Prostate gland (tissue), 2 donors: ENCODE measurements at regions not wholly inside any gene's neighbourhood (a gene's known extent, or its start where the extent isn't known, plus 50 kb on each side); places are given as distances from the start of the nearest gene placed in this dataset.

Experiments
- DNase-seq: peaks from one replicate; pipeline ENCODE4 v3.0.0-alpha.2; 2019; ENCODE audit warnings: low spot score
- H3K27ac ChIP-seq, 2 donors: fragments of 200-600 bp; sonication (generic); 2 replicates each; pipeline ENCODE4 v1.5.1; 2017 to 2019
- H3K27me3 ChIP-seq: fragments of 200-600 bp; sonication (generic); replicated peaks from 2 replicates; pipeline ENCODE4 v1.5.1; 2019; ENCODE audit not compliant: insufficient read depth
- H3K36me3 ChIP-seq, 2 donors: fragments of 200-600 bp; sonication (generic); 1 replicate in 1 of 2; 2 replicates in 1 of 2; pipeline versions ENCODE4 v1.5.1 to v1.8.1; 2017 to 2019
- H3K4me1 ChIP-seq: fragments of 200-600 bp; sonication (generic); replicated peaks from 2 replicates; pipeline ENCODE4 v1.5.1; 2019
- H3K4me3 ChIP-seq, 2 donors: fragments of 200-600 bp; sonication (generic); 2 replicates each; pipeline ENCODE4 v1.5.1; 2017 to 2019
- H3K9me3 ChIP-seq: fragments of 200-600 bp; sonication (generic); 2 replicates; pipeline ENCODE4 v1.5.1; 2017
- CTCF ChIP-seq, 4 experiments: fragments of 200-600 bp in 2 of 4; fragments of 450-650 bp in 2 of 4; sonication (generic) in 2 of 4; IDR thresholded peaks; 1 replicate in 3 of 4; 2 replicates in 1 of 4; pipeline ENCODE4 v1.5.1; 2016 to 2019; ENCODE audit warnings: antibody characterized with exemption in 4 of 4, mild to moderate bottlenecking in 2 of 4, moderate library complexity in 2 of 4
- POLR2A ChIP-seq: fragments of 450-650 bp; IDR thresholded peaks from one replicate; pipeline ENCODE4 v1.6.1; 2016; ENCODE audit warnings: antibody characterized with exemption, mild to moderate bottlenecking
- POLR2AphosphoS5 ChIP-seq: sonication (generic); formaldehyde crosslinking; IDR thresholded peaks from one replicate; pipeline ENCODE4 v1.6.1; 2017; ENCODE audit warnings: antibody characterized with exemption
- WGBS: methylation state at CpG from one replicate; pipeline ENCODE4 v1.1.5; 2018; 5-methylcytosine and 5-hydroxymethylcytosine counted together
- intact Hi-C: fragments of 100-400 bp; cut with DNase I; formaldehyde crosslinking; loops from one replicate; pipeline ENCODE4 v1.14.2; 2022

DNA sequence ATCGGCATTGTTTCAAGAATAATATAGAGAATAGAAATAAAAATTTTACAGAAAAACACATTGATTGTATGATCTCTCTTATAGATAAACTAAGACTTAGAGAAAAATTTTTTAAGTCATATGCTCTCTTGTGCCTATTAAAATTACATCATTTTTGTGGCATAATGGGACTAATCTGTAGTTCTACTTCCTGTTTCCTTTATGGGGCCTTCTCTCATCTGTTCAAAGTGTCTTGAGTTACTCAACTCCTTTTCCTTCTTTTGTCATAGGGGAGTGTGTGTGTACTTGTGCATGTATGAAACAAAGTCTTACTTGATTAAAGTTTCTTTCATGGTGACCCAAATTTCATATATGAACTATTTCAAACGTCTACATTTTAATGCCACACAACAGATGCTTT lies 1448.9 kb upstream of the TENM3 start:
- no peaks in the 10 kb centered on the region for H3K9me3 ChIP-seq
- TF ChIP-seq CTCF (IDR thresholded peaks at IDR 0.05) (no peak), POLR2AphosphoS5 (no peak), POLR2A (no peak)
- no peak for DNase-seq
- no peaks in the 10 kb centered on the region for H3K4me1 ChIP-seq
- H3K4me3 ChIP-seq: no peak overlapping the region
- H3K27ac ChIP-seq: no peak overlapping the region
- H3K36me3 ChIP-seq: no peaks in the 10 kb centered on the region
- 74% methylated on average over 2 of the region's 2 CpGs for WGBS
- intact Hi-C loops: no loop called here
- H3K27me3 ChIP-seq: no peaks in the 10 kb centered on the region

GRCh38 chr4:180798036-180798577 lies 1445.1 kb upstream of the TENM3 start:
- no peaks in the 10 kb centered on the region for H3K4me1 ChIP-seq
- no peak for DNase-seq
- H3K9me3 ChIP-seq: no peaks in the 10 kb centered on the region
- TF ChIP-seq POLR2AphosphoS5: no peak
- no peak for TF ChIP-seq CTCF (IDR thresholded peaks at IDR 0.05)
- TF ChIP-seq POLR2A: no peak
- no peaks in the 10 kb centered on the region for H3K27me3 ChIP-seq
- no peak overlapping the region for H3K4me3 ChIP-seq
- intact Hi-C loops: no loop called here
- no peak overlapping the region for H3K27ac ChIP-seq
- H3K36me3 ChIP-seq: no peaks in the 10 kb centered on the region
- 27% methylated on average over 4 of the region's 4 CpGs for WGBS

DNA sequence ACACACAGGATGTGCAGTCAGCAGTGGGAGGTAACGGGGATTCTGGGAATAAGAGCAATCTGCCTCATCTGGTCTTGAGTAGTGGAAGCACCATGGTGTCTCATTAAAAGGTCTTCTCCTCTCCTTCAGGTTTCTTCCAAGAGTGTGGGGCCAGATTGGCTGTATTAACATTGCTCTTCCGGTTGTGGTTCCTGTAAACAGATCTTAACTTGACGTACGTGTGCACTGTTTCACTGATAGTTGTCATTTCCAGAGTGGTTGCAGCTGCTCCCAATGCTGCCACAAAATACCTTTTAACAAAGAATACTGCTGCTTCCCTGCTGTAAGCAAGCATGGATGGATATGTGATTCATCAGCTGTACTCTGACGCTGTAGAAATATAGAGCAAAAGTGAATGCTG lies 1443.4 kb upstream of the TENM3 start:
- Histone ChIP-seq H3K4me1 (no peaks in the 10 kb centered on the region), H3K27me3 (no peaks in the 10 kb centered on the region), H3K9me3 (no peaks in the 10 kb centered on the region), H3K36me3 (no peaks in the 10 kb centered on the region), H3K27ac (no peak overlapping the region), H3K4me3 (no peak overlapping the region)
- TF ChIP-seq POLR2AphosphoS5 (no peak), CTCF (IDR thresholded peaks at IDR 0.05) (no peak), POLR2A (no peak)
- no peak for DNase-seq
- WGBS: 60% methylated on average over 5 of the region's 5 CpGs
- intact Hi-C loops: no loop called here

GRCh38 chr4:180805101-180805500 lies 1438.1 kb upstream of the TENM3 start:
- Histone ChIP-seq H3K9me3 (no peaks in the 10 kb centered on the region), H3K27me3 (no peaks in the 10 kb centered on the region), H3K36me3 (no peaks in the 10 kb centered on the region), H3K4me3 (no peak overlapping the region), H3K4me1 (no peaks in the 10 kb centered on the region), H3K27ac (no peak overlapping the region)
- TF ChIP-seq POLR2AphosphoS5: no peak
- no peak for TF ChIP-seq POLR2A
- TF ChIP-seq CTCF (IDR thresholded peaks at IDR 0.05): no peak
- no peak for DNase-seq
- WGBS: 79% methylated on average over 4 of the region's 4 CpGs
- intact Hi-C loops: no loop called here

DNA sequence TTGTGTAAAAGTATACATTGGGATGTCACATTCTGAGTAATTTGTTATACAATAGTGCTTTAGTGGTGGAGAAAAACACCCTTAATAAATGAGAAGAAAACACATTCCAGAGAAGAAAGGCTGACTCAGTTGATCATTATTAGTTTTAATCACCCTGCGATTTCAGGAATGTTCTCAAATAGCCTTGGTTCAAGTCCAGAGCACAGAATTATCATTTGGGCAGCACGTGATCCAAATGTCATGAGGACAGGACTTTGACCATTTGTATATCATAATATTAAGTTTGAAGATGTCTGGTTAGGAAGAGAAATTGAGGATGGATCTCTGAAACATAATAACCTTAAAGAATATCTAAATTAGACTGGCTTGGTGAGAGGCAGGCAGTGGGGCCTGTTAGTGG lies 1434.3 kb upstream of the TENM3 start:
- Histone ChIP-seq H3K4me3 (no peak overlapping the region), H3K36me3 (no peaks in the 10 kb centered on the region), H3K9me3 (no peaks in the 10 kb centered on the region), H3K4me1 (no peaks in the 10 kb centered on the region), H3K27ac (no peak overlapping the region), H3K27me3 (no peaks in the 10 kb centered on the region)
- intact Hi-C loops: no loop called here
- TF ChIP-seq POLR2AphosphoS5 (no peak), CTCF (IDR thresholded peaks at IDR 0.05) (no peak), POLR2A (no peak)
- DNase-seq: no peak
- WGBS: 89% methylated on average over 2 of the region's 2 CpGs
